Lung (tissue), 11 donors: ENCODE measurements at regions not wholly inside any gene's neighbourhood (a gene's known extent, or its start where the extent isn't known, plus 50 kb on each side); places are given as distances from the start of the nearest gene placed in this dataset.

Source experiments
- ATAC-seq: fragments of 200-7000 bp; cut with Tn5 transposase; one replicate; pipeline ENCODE4 v1.9.1; 2020; ENCODE audit warnings: moderate number of reproducible peaks; ENCODE audit not compliant: insufficient read depth, low FRiP score
- DNase-seq, 3 donors: peaks; one replicate each; pipeline ENCODE4 v3.0.0-alpha.2; 2013 to 2017
- H3K27ac ChIP-seq, 2 donors: one replicate each; pipeline ENCODE4 v1.5.1; 2013; ENCODE audit warnings: mild to moderate bottlenecking in 2 of 2, moderate library complexity in 2 of 2, control low read depth in 1 of 2, inconsistent platforms in 1 of 2, low read depth in 1 of 2, low read length in 1 of 2
- H3K27me3 ChIP-seq, 3 donors: one replicate each; pipeline ENCODE4 v1.5.1; 2013; ENCODE audit warnings: low read length in 2 of 3; ENCODE audit not compliant: control insufficient read depth in 3 of 3, insufficient read depth in 3 of 3
- H3K36me3 ChIP-seq, 4 donors: one replicate each; pipeline ENCODE4 v1.5.1; 2013; ENCODE audit warnings: low read length in 4 of 4, mild to moderate bottlenecking in 1 of 4, moderate library complexity in 1 of 4; ENCODE audit not compliant: control insufficient read depth in 4 of 4, insufficient read depth in 4 of 4
- H3K4me1 ChIP-seq, 5 donors: one replicate each; pipeline ENCODE4 v1.5.1; 2013; ENCODE audit warnings: low read length in 5 of 5, mild to moderate bottlenecking in 2 of 5, moderate library complexity in 1 of 5; ENCODE audit not compliant: control insufficient read depth in 5 of 5, insufficient read depth in 5 of 5
- H3K4me3 ChIP-seq: one replicate; pipeline ENCODE4 v1.5.1; 2013; ENCODE audit warnings: mild to moderate bottlenecking, control low read depth, moderate library complexity
- H3K9ac ChIP-seq, 2 donors: one replicate each; pipeline ENCODE4 v1.5.1; 2013; ENCODE audit warnings: low read length in 2 of 2, control low read depth in 1 of 2; ENCODE audit not compliant: insufficient read depth in 1 of 2
- H3K9me3 ChIP-seq, 4 donors: one replicate each; pipeline ENCODE4 v1.5.1; 2013; ENCODE audit warnings: low read length in 3 of 4, mild to moderate bottlenecking in 1 of 4, moderate library complexity in 1 of 4; ENCODE audit not compliant: control insufficient read depth in 4 of 4, insufficient read depth in 3 of 4
- CTCF ChIP-seq: IDR thresholded peaks from 2 replicates; pipeline ENCODE4 v1.5.1; 2012; ENCODE audit warnings: mild to moderate bottlenecking; ENCODE audit errors: control extremely low read depth, extremely low read depth
- WGBS, 2 donors: extraction: QIAGEN DNeasy Blood & Tissue Kit; methylation state at CpG; one replicate each; pipeline ENCODE4 v1.1.7; 2013; 5-methylcytosine and 5-hydroxymethylcytosine counted together
- donor health status: control.
- donor health status: control.
- donor health status: Bipolar disorder and iron deficiency.
- donor health status: healthy.
- donor health status: DM: yes; HTN: yes; CAD: no.

- no peak overlapping the region for H3K9ac ChIP-seq
- no peaks in the 10 kb centered on the region for H3K27me3 ChIP-seq
- no peak overlapping the region for H3K4me3 ChIP-seq
- TF ChIP-seq CTCF = no peak
- no peaks in the 10 kb centered on the region for H3K36me3 ChIP-seq
- H3K27ac ChIP-seq = no peak overlapping the region
- WGBS, 2 donors = 78 to 82% methylated on average over 6 of the region's 6 CpGs
- H3K9me3 ChIP-seq = peaks cover 0 to 8% (median 0%) of the 10 kb centered on the region in 4 donors
- DNase-seq (no peak), ATAC-seq (no peak)
- no peaks in the 10 kb centered on the region for H3K4me1 ChIP-seq
Measured at GRCh38 chr7:156172638-156173037, 360.4 kb upstream of the SHH start.

GRCh38 chr7:156169474-156170370 is 357.5 kb upstream of the SHH start:
- DNase-seq (no peak), ATAC-seq (no peak)
- Histone ChIP-seq H3K27me3 (no peaks in the 10 kb centered on the region), H3K27ac (no peak overlapping the region), H3K9ac (no peak overlapping the region), H3K9me3 (peaks cover 0 to 5% (median 0%) of the 10 kb centered on the region in 4 donors), H3K4me1 (no peaks in the 10 kb centered on the region), H3K4me3 (no peak overlapping the region), H3K36me3 (no peaks in the 10 kb centered on the region)
- 63 to 72% methylated on average over 29 to 32 of the region's 32 CpGs for WGBS, 2 donors
- TF ChIP-seq CTCF = no peak

- H3K4me3 ChIP-seq = no peak overlapping the region
- H3K4me1 ChIP-seq = no peaks in the 10 kb centered on the region
- 84 to 86% methylated on average over 18 of the region's 18 CpGs for WGBS, 2 donors
- ATAC-seq (no peak), DNase-seq (no peak)
- TF ChIP-seq CTCF = no peak
- H3K27me3 ChIP-seq = no peaks in the 10 kb centered on the region
- H3K9ac ChIP-seq = no peak overlapping the region
- H3K27ac ChIP-seq = no peak overlapping the region
- H3K9me3 ChIP-seq = peaks cover 0 to 2% (median 0%) of the 10 kb centered on the region in 4 donors
- no peaks in the 10 kb centered on the region for H3K36me3 ChIP-seq
Measured at GRCh38 chr7:156168434-156168833, 356.2 kb upstream of the SHH start.
